ENCODE measurements at regions not wholly inside any gene's neighbourhood (a gene's known extent, or its start where the extent isn't known, plus 50 kb on each side); places are given as distances from the start of the nearest gene placed in this dataset.
A peak's percentile ranks its signal among the peaks of the same experiment; 100 is the strongest.

- Histone ChIP-seq H3K4me1 (no peaks in the 10 kb centered on the region), H3K4me3 (no peak overlapping the region), H3K27ac (no peak overlapping the region), H3K9me3 (no peaks in the 10 kb centered on the region), H3K27me3 (peaks cover 0 to 7% of the 10 kb centered on the region in 2 donors), H3K36me3 (no peaks in the 10 kb centered on the region)
- intact Hi-C loops (cut with DNase I): no loop called here
- TF ChIP-seq CTCF (IDR thresholded peaks at IDR 0.05): no peak
- DNase-seq: no peak
- ATAC-seq: no peak
These were observed 61.7 kb upstream of the SHB start for GRCh38 chr9:38130724-38131123.

DNA sequence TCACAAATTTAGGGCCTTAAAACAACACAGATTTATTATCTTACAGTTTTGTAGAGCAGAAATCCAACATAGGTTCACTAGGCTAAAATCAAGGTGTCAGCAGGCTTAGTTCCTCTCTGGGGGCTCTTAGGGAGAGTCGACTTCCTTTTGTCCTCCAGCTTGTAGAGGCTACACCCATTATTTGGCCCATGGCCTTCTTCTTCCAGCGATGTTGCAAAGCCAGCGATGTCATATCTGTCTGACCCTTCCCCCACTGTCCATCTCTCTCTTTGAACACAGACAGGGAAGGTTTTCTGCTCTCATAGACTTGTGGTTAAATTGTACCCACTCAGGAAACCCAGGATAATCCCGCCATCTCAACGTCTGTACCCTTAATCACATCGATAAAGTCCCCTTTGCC is 60.3 kb upstream of the SHB start:
- H3K36me3 ChIP-seq: no peaks in the 10 kb centered on the region
- intact Hi-C loops (cut with DNase I): no loop called here
- no peaks in the 10 kb centered on the region for H3K4me1 ChIP-seq
- ATAC-seq (peak; percentile 50), DNase-seq (no peak)
- no peak for TF ChIP-seq CTCF (IDR thresholded peaks at IDR 0.05)
- no peaks in the 10 kb centered on the region for H3K9me3 ChIP-seq
- H3K4me3 ChIP-seq: no peak overlapping the region
- no peak overlapping the region for H3K27ac ChIP-seq
- peaks cover 0 to 7% of the 10 kb centered on the region in 2 donors for H3K27me3 ChIP-seq

GRCh38 chr9:38128752-38129270 is 59.8 kb upstream of the SHB start:
- no peak for TF ChIP-seq CTCF (IDR thresholded peaks at IDR 0.05)
- no peaks in the 10 kb centered on the region for H3K36me3 ChIP-seq
- peaks cover 0 to 7% of the 10 kb centered on the region in 2 donors for H3K27me3 ChIP-seq
- H3K9me3 ChIP-seq: no peaks in the 10 kb centered on the region
- no peak overlapping the region for H3K27ac ChIP-seq
- no peaks in the 10 kb centered on the region for H3K4me1 ChIP-seq
- ATAC-seq (no peak), DNase-seq (no peak)
- no peak overlapping the region for H3K4me3 ChIP-seq
- intact Hi-C loops (cut with DNase I): no loop called here

DNA sequence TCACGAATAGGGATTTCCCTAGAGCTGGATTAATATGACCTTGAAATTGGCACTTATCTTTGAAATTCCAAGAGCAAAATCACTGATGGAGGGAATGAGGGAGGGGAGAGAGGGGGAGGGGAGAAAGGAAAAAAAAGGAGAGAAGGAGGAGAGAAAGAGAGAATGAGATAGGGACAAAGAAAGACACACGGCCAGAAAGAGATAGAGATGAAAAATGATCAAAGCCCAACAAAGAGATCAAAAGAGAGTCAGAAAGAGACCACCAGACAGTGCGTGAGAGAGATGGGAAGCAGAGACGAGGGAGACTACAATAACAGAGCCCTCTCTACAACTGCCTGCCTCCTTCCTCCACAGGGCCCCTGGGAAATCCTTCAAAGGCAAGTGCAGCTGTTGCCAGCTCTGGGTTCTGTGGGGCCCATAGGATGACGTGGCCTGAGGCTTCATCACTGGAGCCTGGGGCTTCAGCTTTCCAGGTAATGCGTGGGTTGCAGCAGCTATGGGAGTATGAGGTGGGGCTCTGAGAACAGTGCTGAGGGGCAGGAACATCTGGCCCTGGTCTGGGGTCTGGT is 58.3 kb upstream of the SHB start:
- Histone ChIP-seq H3K4me1 (no peaks in the 10 kb centered on the region), H3K4me3 (no peak overlapping the region), H3K27me3 (peaks cover 0 to 7% of the 10 kb centered on the region in 2 donors), H3K9me3 (no peaks in the 10 kb centered on the region), H3K36me3 (no peaks in the 10 kb centered on the region), H3K27ac (no peak overlapping the region)
- intact Hi-C loops (cut with DNase I): no loop called here
- ATAC-seq (no peak), DNase-seq (no peak)
- no peak for TF ChIP-seq CTCF (IDR thresholded peaks at IDR 0.05)

- DNase-seq (no peak), ATAC-seq (no peak)
- H3K36me3 ChIP-seq: no peaks in the 10 kb centered on the region
- H3K9me3 ChIP-seq: no peaks in the 10 kb centered on the region
- H3K4me3 ChIP-seq: no peak overlapping the region
- H3K4me1 ChIP-seq: no peaks in the 10 kb centered on the region
- peaks cover 0 to 7% of the 10 kb centered on the region in 2 donors for H3K27me3 ChIP-seq
- TF ChIP-seq CTCF (IDR thresholded peaks at IDR 0.05): no peak
- no peak overlapping the region for H3K27ac ChIP-seq
- intact Hi-C loops (cut with DNase I): no loop called here
These were observed 57.7 kb upstream of the SHB start for GRCh38 chr9:38126730-38127129.

All from left lung (tissue), 4 donors.